GM19463 (cell line): ENCODE measurements at regions not wholly inside any gene's neighbourhood (a gene's known extent, or its start where the extent isn't known, plus 50 kb on each side); places are given as distances from the start of the nearest gene placed in this dataset.

Source experiments
- ATAC-seq: cut with Tn5 transposase; IDR thresholded peaks from one replicate; pipeline ENCODE4 v1.9.1; 2021; ENCODE audit warnings: mild to moderate bottlenecking, moderate library complexity; ENCODE audit not compliant: unreplicated experiment

- ATAC-seq = no peak
These were observed 104.0 kb upstream of the FUT8 start for GRCh38 chr14:65308536-65308935.

GRCh38 chr14:65310568-65310967, 102.0 kb upstream of the FUT8 start:
- ATAC-seq = no peak

- ATAC-seq = no peak
These were observed 99.7 kb upstream of the FUT8 start for GRCh38 chr14:65312859-65313258.

- peak; percentile 52 for ATAC-seq
These were observed 93.7 kb upstream of the FUT8 start for GRCh38 chr14:65318636-65319506.

GRCh38 chr14:65320661-65321308, 91.7 kb upstream of the FUT8 start:
- peak; percentile 32 for ATAC-seq

GRCh38 chr14:65321370-65321875, 91.1 kb upstream of the FUT8 start:
- ATAC-seq = peak; percentile 52

GRCh38 chr14:65329481-65329880, 83.0 kb upstream of the FUT8 start:
- no peak for ATAC-seq

GRCh38 chr14:65329911-65330310, 82.6 kb upstream of the FUT8 start:
- no peak for ATAC-seq

- ATAC-seq = no peak
These were observed 82.1 kb upstream of the FUT8 start for GRCh38 chr14:65330416-65330815.

- ATAC-seq = no peak
These were observed 80.9 kb upstream of the FUT8 start for GRCh38 chr14:65331652-65332051.

GRCh38 chr14:65332141-65332871, 80.2 kb upstream of the FUT8 start:
- ATAC-seq = no peak

GRCh38 chr14:65333943-65334687, 78.4 kb upstream of the FUT8 start:
- ATAC-seq = no peak

GRCh38 chr14:65334765-65335410, 77.6 kb upstream of the FUT8 start:
- no peak for ATAC-seq

- ATAC-seq = no peak
These were observed 77.1 kb upstream of the FUT8 start for GRCh38 chr14:65335411-65335947.

GRCh38 chr14:65336191-65336591, 76.3 kb upstream of the FUT8 start:
- ATAC-seq = peak; percentile 69

- ATAC-seq = no peak
These were observed 72.7 kb upstream of the FUT8 start for GRCh38 chr14:65339866-65340265.

GRCh38 chr14:65344011-65344410, 68.5 kb upstream of the FUT8 start:
- no peak for ATAC-seq

GRCh38 chr14:65345266-65345665, 67.3 kb upstream of the FUT8 start:
- ATAC-seq = no peak

- ATAC-seq = no peak
These were observed 66.1 kb upstream of the FUT8 start for GRCh38 chr14:65346474-65346873.

GRCh38 chr14:65346895-65347294, 65.6 kb upstream of the FUT8 start:
- ATAC-seq = no peak
